H9 (cell line): ENCODE measurements at regions not wholly inside any gene's neighbourhood (a gene's known extent, or its start where the extent isn't known, plus 50 kb on each side); places are given as distances from the start of the nearest gene placed in this dataset.

Experiments
- DNase-seq: peaks from one replicate; pipeline ENCODE4 v3.0.0-alpha.2; 2017
- H2AFZ ChIP-seq: one replicate; pipeline ENCODE4 v1.6.1; 2013; ENCODE audit warnings: mild to moderate bottlenecking, low read length, control low read depth, moderate library complexity
- H2AK5ac ChIP-seq: 2 replicates; pipeline ENCODE4 v1.6.1; 2013; ENCODE audit warnings: low read length, control low read depth, mixed read lengths; ENCODE audit not compliant: insufficient read length
- H2BK120ac ChIP-seq: one replicate; pipeline ENCODE4 v1.6.1; 2013; ENCODE audit warnings: low read depth, mild to moderate bottlenecking, low read length, control low read depth, inconsistent platforms; ENCODE audit not compliant: poor library complexity, severe bottlenecking
- H2BK12ac ChIP-seq: 2 replicates; pipeline ENCODE4 v1.6.1; 2013; ENCODE audit warnings: low read length, control low read depth, mixed read lengths, low read depth; ENCODE audit not compliant: insufficient read length
- H2BK15ac ChIP-seq: 2 replicates; pipeline ENCODE4 v1.6.1; 2013; ENCODE audit warnings: low read depth, low read length, control low read depth
- H2BK20ac ChIP-seq: one replicate; pipeline ENCODE4 v1.6.1; 2013; ENCODE audit warnings: low read depth, mild to moderate bottlenecking, low read length, control low read depth, inconsistent platforms; ENCODE audit not compliant: poor library complexity, severe bottlenecking
- H2BK5ac ChIP-seq: 2 replicates; pipeline ENCODE4 v1.6.1; 2013; ENCODE audit warnings: low read length, control low read depth, mixed read lengths; ENCODE audit not compliant: insufficient read length
- H3K14ac ChIP-seq: 2 replicates; pipeline ENCODE4 v1.6.1; 2013; ENCODE audit warnings: low read length, control low read depth; ENCODE audit not compliant: insufficient read depth
- H3K18ac ChIP-seq: 2 replicates; pipeline ENCODE4 v1.6.1; 2013; ENCODE audit warnings: low read depth, mild to moderate bottlenecking, mixed read lengths, low read length, control low read depth; ENCODE audit not compliant: insufficient read length
- H3K23ac ChIP-seq: 2 replicates; pipeline ENCODE4 v1.6.1; 2013; ENCODE audit warnings: low read length, control low read depth, mixed read lengths, low read depth; ENCODE audit not compliant: insufficient read length
- H3K23me2 ChIP-seq: 2 replicates; pipeline ENCODE4 v1.6.1; 2013; ENCODE audit warnings: low read depth, mild to moderate bottlenecking, mixed read lengths, low read length, control low read depth; ENCODE audit not compliant: insufficient read length, poor library complexity, severe bottlenecking
- H3K27ac ChIP-seq: 2 replicates; pipeline ENCODE4 v1.5.1; 2013; ENCODE audit warnings: low read length, control low read depth, mixed read lengths, low read depth; ENCODE audit not compliant: insufficient read length
- H3K27me3 ChIP-seq: 2 replicates; pipeline ENCODE4 v1.6.1; 2013; ENCODE audit warnings: low read length, control low read depth, inconsistent platforms; ENCODE audit not compliant: insufficient read depth
- H3K4ac ChIP-seq: 2 replicates; pipeline ENCODE4 v1.6.1; 2013; ENCODE audit warnings: low read depth, mild to moderate bottlenecking, control low read depth, inconsistent platforms, low read length, moderate library complexity
- H3K4me1 ChIP-seq: 2 replicates; pipeline ENCODE4 v1.6.1; 2013; ENCODE audit warnings: low read length, control low read depth, inconsistent platforms; ENCODE audit not compliant: insufficient read depth
- H3K4me2 ChIP-seq: 2 replicates; pipeline ENCODE4 v1.6.1; 2013; ENCODE audit warnings: low read length, control low read depth, mixed read lengths; ENCODE audit not compliant: insufficient read length, insufficient read depth
- H3K56ac ChIP-seq: 2 replicates; pipeline ENCODE4 v1.6.1; 2013; ENCODE audit warnings: low read depth, mild to moderate bottlenecking, mixed read lengths, low read length, control low read depth; ENCODE audit not compliant: insufficient read length
- H3K79me1 ChIP-seq: 2 replicates; pipeline ENCODE4 v1.6.1; 2013; ENCODE audit warnings: low read depth, mild to moderate bottlenecking, moderate library complexity, low read length, control low read depth, inconsistent platforms; ENCODE audit not compliant: insufficient read depth, poor library complexity, severe bottlenecking
- H3K79me2 ChIP-seq: 2 replicates; pipeline ENCODE4 v1.6.1; 2013; ENCODE audit warnings: low read length, control low read depth, inconsistent platforms; ENCODE audit not compliant: insufficient read depth
- H3K9ac ChIP-seq: 2 replicates; pipeline ENCODE4 v1.6.1; 2013; ENCODE audit warnings: low read length, control low read depth, mixed read lengths; ENCODE audit not compliant: insufficient read length; ENCODE audit errors: extremely low read depth
- H3K9me3 ChIP-seq: one replicate; pipeline ENCODE4 v1.6.1; 2013; ENCODE audit warnings: low read depth, low read length, inconsistent platforms; ENCODE audit not compliant: control insufficient read depth
- H3T11ph ChIP-seq: one replicate; pipeline ENCODE4 v1.6.1; 2013; ENCODE audit warnings: mild to moderate bottlenecking, low read length, control low read depth, inconsistent platforms
- H4K20me1 ChIP-seq: one replicate; pipeline ENCODE4 v1.6.1; 2013; ENCODE audit not compliant: control insufficient read depth, insufficient read length, insufficient read depth
- H4K5ac ChIP-seq: 2 replicates; pipeline ENCODE4 v1.6.1; 2013; ENCODE audit warnings: low read depth, mild to moderate bottlenecking, mixed read lengths, low read length, control low read depth; ENCODE audit not compliant: insufficient read length
- H4K8ac ChIP-seq: replicated peaks from 2 replicates; pipeline ENCODE4 v1.6.1; 2013; ENCODE audit warnings: low read length, control low read depth, mixed read lengths, low read depth; ENCODE audit not compliant: insufficient read length
- H4K91ac ChIP-seq: 2 replicates; pipeline ENCODE4 v1.6.1; 2013; ENCODE audit warnings: low read depth, mild to moderate bottlenecking, moderate library complexity, mixed read lengths, low read length, control low read depth; ENCODE audit not compliant: insufficient read length
- H3K27ac Mint-ChIP-seq, 3 experiments: 2 replicates in 2 of 3; 3 replicates in 1 of 3; pipeline ENCODE4 v1.8.0; 2020 to 2021; ENCODE audit warnings: mixed read lengths in 3 of 3, mild to moderate bottlenecking in 1 of 3, moderate library complexity in 1 of 3
- H3K27me3 Mint-ChIP-seq: 2 replicates; pipeline ENCODE4 v1.8.0; 2021; ENCODE audit warnings: low read depth, mild to moderate bottlenecking, moderate library complexity, mixed read lengths
- H3K36me3 Mint-ChIP-seq, 3 experiments: 2 replicates in 2 of 3; 3 replicates in 1 of 3; pipeline ENCODE4 v1.8.0; 2020 to 2021; ENCODE audit warnings: low read depth in 3 of 3, mixed read lengths in 3 of 3; ENCODE audit not compliant: insufficient read depth in 1 of 3
- H3K4me1 Mint-ChIP-seq, 2 experiments: 2 replicates each; pipeline ENCODE4 v1.8.0; 2020; ENCODE audit warnings: mixed read lengths in 2 of 2
- H3K4me3 Mint-ChIP-seq, 2 experiments: 2 replicates in 1 of 2; 3 replicates in 1 of 2; pipeline ENCODE4 v1.8.0; 2020 to 2021; ENCODE audit warnings: mild to moderate bottlenecking in 2 of 2, mixed read lengths in 2 of 2, moderate library complexity in 1 of 2
- H3K9me3 Mint-ChIP-seq, 2 experiments: 2 replicates in 1 of 2; 3 replicates in 1 of 2; pipeline ENCODE4 v1.8.0; 2020; ENCODE audit warnings: mild to moderate bottlenecking in 2 of 2, mixed read lengths in 2 of 2, moderate library complexity in 1 of 2
- WGBS: extraction: QIAGEN DNeasy Blood & Tissue Kit; methylation state at CpG from one replicate; pipeline ENCODE4 v1.1.7; 2013; ENCODE audit warnings: missing lambda C conversion rate, low lambda C conversion rate, mixed read lengths; ENCODE audit not compliant: insufficient read length; ENCODE audit errors: extremely low coverage; 5-methylcytosine and 5-hydroxymethylcytosine counted together
- TF ChIP-seq, protein P1 (sequence below): fragments of 200-600 bp; sonication (generic); conservative IDR thresholded peaks from 3 replicates; pipeline ENCODE4 v1.8.0; 2021; ENCODE audit warnings: antibody characterized with exemption, mild to moderate bottlenecking

DNA sequence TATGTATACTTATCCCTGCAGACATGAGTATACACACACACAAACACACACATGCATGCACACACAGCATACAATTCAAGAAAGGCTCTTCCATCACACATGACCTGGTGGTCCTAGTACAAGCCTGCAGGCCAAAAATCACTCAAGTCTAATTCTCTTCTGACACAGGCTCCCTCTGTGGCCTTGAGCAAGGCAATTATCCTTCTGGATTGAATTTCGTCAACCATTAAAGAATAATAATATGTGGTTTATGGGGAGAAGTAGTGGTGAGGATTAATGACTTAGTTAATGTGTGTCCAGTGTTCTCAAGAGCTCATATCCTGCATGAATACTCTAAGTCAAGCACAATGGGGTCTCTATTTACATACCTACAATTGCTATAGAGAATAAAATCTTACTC, 161.8 kb upstream of the KIAA1217 start:
- no CpG with 5 or more reads among the region's 1 CpG for WGBS
- H2BK12ac ChIP-seq: no peak overlapping the region
- DNase-seq: no peak
- no peak overlapping the region for H2AFZ ChIP-seq
- H3T11ph ChIP-seq: no peak overlapping the region
- Mint-ChIP-seq H3K9me3 (peaks cover 4 to 10% of the 10 kb centered on the region in 2 experiments; a peak in 4 of 5 replicates), H3K27ac (no peak overlapping the region), H3K27me3 (no peaks in the 10 kb centered on the region; the same call in 1 of the 2 replicates), H3K4me3 (no peak overlapping the region), H3K4me1 (peaks cover under 1 to 6% of the 10 kb centered on the region in 2 experiments), H3K36me3 (no peaks in the 10 kb centered on the region)
- no peaks in the 10 kb centered on the region for H3K27me3 ChIP-seq
- no peaks in the 10 kb centered on the region for H3K79me1 ChIP-seq
- H2BK20ac ChIP-seq: no peak overlapping the region
- no peaks in the 10 kb centered on the region for H4K20me1 ChIP-seq
- no peak overlapping the region for H3K27ac ChIP-seq
- no peaks in the 10 kb centered on the region for H3K4me1 ChIP-seq
- no peak overlapping the region for H2BK15ac ChIP-seq
- H3K18ac ChIP-seq: no peak overlapping the region
- H3K79me2 ChIP-seq: no peaks in the 10 kb centered on the region
- H4K8ac ChIP-seq: no peak overlapping the region
- TF ChIP-seq, protein P1, sequence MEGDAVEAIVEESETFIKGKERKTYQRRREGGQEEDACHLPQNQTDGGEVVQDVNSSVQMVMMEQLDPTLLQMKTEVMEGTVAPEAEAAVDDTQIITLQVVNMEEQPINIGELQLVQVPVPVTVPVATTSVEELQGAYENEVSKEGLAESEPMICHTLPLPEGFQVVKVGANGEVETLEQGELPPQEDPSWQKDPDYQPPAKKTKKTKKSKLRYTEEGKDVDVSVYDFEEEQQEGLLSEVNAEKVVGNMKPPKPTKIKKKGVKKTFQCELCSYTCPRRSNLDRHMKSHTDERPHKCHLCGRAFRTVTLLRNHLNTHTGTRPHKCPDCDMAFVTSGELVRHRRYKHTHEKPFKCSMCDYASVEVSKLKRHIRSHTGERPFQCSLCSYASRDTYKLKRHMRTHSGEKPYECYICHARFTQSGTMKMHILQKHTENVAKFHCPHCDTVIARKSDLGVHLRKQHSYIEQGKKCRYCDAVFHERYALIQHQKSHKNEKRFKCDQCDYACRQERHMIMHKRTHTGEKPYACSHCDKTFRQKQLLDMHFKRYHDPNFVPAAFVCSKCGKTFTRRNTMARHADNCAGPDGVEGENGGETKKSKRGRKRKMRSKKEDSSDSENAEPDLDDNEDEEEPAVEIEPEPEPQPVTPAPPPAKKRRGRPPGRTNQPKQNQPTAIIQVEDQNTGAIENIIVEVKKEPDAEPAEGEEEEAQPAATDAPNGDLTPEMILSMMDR: no peak
- no peak overlapping the region for H3K4ac ChIP-seq
- H4K5ac ChIP-seq: no peak overlapping the region
- H4K91ac ChIP-seq: no peak overlapping the region
- no peak overlapping the region for H3K56ac ChIP-seq
- no peak overlapping the region for H3K4me2 ChIP-seq
- no peaks in the 10 kb centered on the region for H3K9me3 ChIP-seq
- no peak overlapping the region for H2BK5ac ChIP-seq
- no peak overlapping the region for H2BK120ac ChIP-seq
- no peak overlapping the region for H2AK5ac ChIP-seq
- H3K23ac ChIP-seq: no peak overlapping the region
- H3K14ac ChIP-seq: no peak overlapping the region
- H3K9ac ChIP-seq: no peak overlapping the region
- no peaks in the 10 kb centered on the region for H3K23me2 ChIP-seq
